HepG2 (cell line): ENCODE measurements at regions not wholly inside any gene's neighbourhood (a gene's known extent, or its start where the extent isn't known, plus 50 kb on each side); places are given as distances from the start of the nearest gene placed in this dataset.

Source experiments
- ATAC-seq: fragments of 200-7000 bp; cut with Tn5 transposase; 3 replicates; pipeline ENCODE4 v1.9.1; 2020; ENCODE audit warnings: mild to moderate bottlenecking, moderate library complexity
- BruUV-seq: library from RNA; stranded (reverse); fragments of 400-500 nt; replicated peaks from 2 replicates; lab custom pipeline; 2021; lab: Mats Ljungman, UMichigan
- CTCF ChIA-PET: fragments of 300-600 bp; formaldehyde crosslinking; extraction: SDS; loops from one replicate; lab custom pipeline; 2021; ENCODE audit warnings: low total read pairs, inconsistent platforms, low intra/inter-chr PET ratio; lab: Yijun Ruan, JAX
- POLR2A ChIA-PET: fragments of 350-600 bp; sonication (Branson Sonifier 250); formaldehyde crosslinking; loops from one replicate; lab custom pipeline; 2020; ENCODE audit warnings: antibody characterized with exemption, inconsistent platforms; lab: Yijun Ruan, JAX
- DNase-seq: peaks from one replicate; pipeline ENCODE4 v3.0.0-alpha.2; 2015; ENCODE audit warnings: low spot score
- FAIRE-seq: peaks from 3 replicates; lab custom pipeline; 2011; peaks lifted over from hg19 to GRCh38; lab: Jason Lieb, UNC
- H2AFZ ChIP-seq: one replicate; pipeline ENCODE4 v1.6.1; 2011; ENCODE audit warnings: low read length, inconsistent platforms
- H3K27ac ChIP-seq: fragments of 300-600 bp; 3 replicates; pipeline ENCODE4 v1.8.0; 2011; ENCODE audit warnings: mixed run types, mild to moderate bottlenecking, mixed read lengths, low read length, inconsistent platforms; ENCODE audit not compliant: insufficient read depth; ENCODE audit errors: extremely low read length
- H3K27me3 ChIP-seq, 2 experiments: fragments of 200-600 bp in 1 of 2; 2 replicates in 1 of 2; 3 replicates in 1 of 2; pipeline versions ENCODE4 v1.6.0 to v1.8.0; 2011; ENCODE audit warnings: low read length in 2 of 2, mild to moderate bottlenecking in 2 of 2, moderate library complexity in 2 of 2, inconsistent platforms in 1 of 2; ENCODE audit not compliant: insufficient read depth in 2 of 2, control insufficient read depth in 1 of 2
- H3K36me3 ChIP-seq, 2 experiments: fragments of 200-600 bp in 1 of 2; replicated peaks in 1 of 2; 2 replicates in 1 of 2; 3 replicates in 1 of 2; pipeline versions ENCODE4 v1.5.1 to v1.8.0; 2011; ENCODE audit warnings: low read length in 2 of 2, inconsistent platforms in 1 of 2; ENCODE audit not compliant: insufficient read depth in 2 of 2, control insufficient read depth in 1 of 2
- H3K4me1 ChIP-seq: 2 replicates; pipeline ENCODE4 v1.5.1; 2012; ENCODE audit warnings: low read length, inconsistent platforms; ENCODE audit not compliant: insufficient read depth
- H3K4me2 ChIP-seq: 2 replicates; pipeline ENCODE4 v1.6.0; 2011; ENCODE audit warnings: low read depth, low read length, inconsistent platforms
- H3K4me3 ChIP-seq, 3 experiments: fragments of 200-600 bp in 1 of 3; sonication (generic), shearing (Covaris generic) in 1 of 3; replicated peaks in 1 of 3; 2 replicates each; pipeline ENCODE4 v1.5.1; 2011 to 2016; ENCODE audit warnings: low read length in 3 of 3, inconsistent platforms in 2 of 3, low read depth in 2 of 3, mild to moderate bottlenecking in 2 of 3, control low read depth in 1 of 3, mixed read lengths in 1 of 3; ENCODE audit not compliant: insufficient read depth in 1 of 3
- H3K79me2 ChIP-seq: one replicate; pipeline ENCODE4 v1.6.1; 2011; ENCODE audit warnings: low read length, inconsistent platforms; ENCODE audit not compliant: insufficient read depth
- H3K9ac ChIP-seq: 2 replicates; pipeline ENCODE4 v1.6.0; 2011; ENCODE audit warnings: mild to moderate bottlenecking, low read depth, low read length, inconsistent platforms; ENCODE audit not compliant: insufficient read depth
- H3K9me3 ChIP-seq: 2 replicates; pipeline ENCODE4 v1.5.1; 2012; ENCODE audit warnings: mild to moderate bottlenecking, low read length
- H4K20me1 ChIP-seq: 2 replicates; pipeline ENCODE4 v1.6.0; 2011; ENCODE audit warnings: inconsistent platforms, mild to moderate bottlenecking, low read length, moderate library complexity; ENCODE audit not compliant: insufficient read depth
- GABPB1 ChIP-seq: IDR thresholded peaks from 2 replicates; pipeline ENCODE4 v1.6.1; 2016; ENCODE audit warnings: mild to moderate bottlenecking, missing genetic modification reagents, moderate library complexity, missing compliant biosample characterization
- HDAC2 ChIP-seq: sonication (generic); formaldehyde crosslinking; IDR thresholded peaks from 2 replicates; pipeline ENCODE4 v1.4.0; 2020; ENCODE audit warnings: missing genetic modification reagents
- HOXA3 ChIP-seq: sonication (generic); formaldehyde crosslinking; IDR thresholded peaks from 2 replicates; pipeline ENCODE4 v1.5.0; 2020; ENCODE audit warnings: missing genetic modification reagents
- MBD4 ChIP-seq: IDR thresholded peaks from 2 replicates; pipeline ENCODE4 v1.6.1; 2012; ENCODE audit warnings: low read length, inconsistent platforms, borderline replicate concordance
- MED8 ChIP-seq: sonication (generic); formaldehyde crosslinking; IDR thresholded peaks from 2 replicates; pipeline ENCODE4 v1.8.1; 2023; ENCODE audit warnings: mild to moderate bottlenecking, missing genetic modification reagents; ENCODE audit not compliant: insufficient replicate concordance
- ONECUT2 ChIP-seq: sonication (generic); formaldehyde crosslinking; IDR thresholded peaks from 2 replicates; pipeline ENCODE4 v1.4.0; 2020; ENCODE audit warnings: missing genetic modification reagents
- PCBP2 ChIP-seq: fragments of 200-400 bp; formaldehyde crosslinking; optimal IDR thresholded peaks from 2 replicates; pipeline ENCODE3; 2018; ENCODE audit warnings: low read length, low read depth; ENCODE audit not compliant: poor library complexity, severe bottlenecking
- XRCC5 ChIP-seq: fragments of 200-400 bp; formaldehyde crosslinking; optimal IDR thresholded peaks from 2 replicates; pipeline ENCODE3; 2017; ENCODE audit warnings: mild to moderate bottlenecking, low read length
- ZNF235 ChIP-seq: sonication (generic); formaldehyde crosslinking; IDR thresholded peaks from 2 replicates; pipeline ENCODE4 v1.8.1; 2023; ENCODE audit warnings: mild to moderate bottlenecking, missing genetic modification reagents, borderline replicate concordance
- ZNF564 ChIP-seq: sonication (generic); formaldehyde crosslinking; IDR thresholded peaks from 2 replicates; pipeline ENCODE4 v1.8.1; 2023; ENCODE audit warnings: mild to moderate bottlenecking, missing genetic modification reagents
- ZNF567 ChIP-seq: sonication (generic); formaldehyde crosslinking; IDR thresholded peaks from 2 replicates; pipeline ENCODE4 v1.8.1; 2023; ENCODE audit warnings: mild to moderate bottlenecking, missing genetic modification reagents, borderline replicate concordance
- WGBS: methylation state at CpG from one replicate; pipeline ENCODE4 v1.1.6; 2017; ENCODE audit warnings: low lambda C conversion rate; 5-methylcytosine and 5-hydroxymethylcytosine counted together
- in situ Hi-C: cut with HindIII; loops from 2 replicates; pipeline ENCODE4 v1.10.0; 2017; ENCODE audit warnings: low pct_unique_long_range_greater_than_20kb; ENCODE audit not compliant: extremely low pct_ligation_motif_present
- intact Hi-C: fragments of 100-400 bp; cut with micrococcal nuclease; formaldehyde crosslinking; loops from one replicate; pipeline ENCODE4 v1.10.0; 2022; ENCODE audit not compliant: unreplicated experiment
- TF ChIP-seq, protein P1 (sequence below), 2 experiments: sonication (generic) in 1 of 2; formaldehyde crosslinking in 1 of 2; IDR thresholded peaks; 2 replicates each; pipeline versions ENCODE4 v1.4.0 to v1.6.1; 2016 to 2020; ENCODE audit warnings: borderline replicate concordance in 1 of 2, low read depth in 1 of 2, mild to moderate bottlenecking in 1 of 2, missing genetic modification reagents in 1 of 2

DNA sequence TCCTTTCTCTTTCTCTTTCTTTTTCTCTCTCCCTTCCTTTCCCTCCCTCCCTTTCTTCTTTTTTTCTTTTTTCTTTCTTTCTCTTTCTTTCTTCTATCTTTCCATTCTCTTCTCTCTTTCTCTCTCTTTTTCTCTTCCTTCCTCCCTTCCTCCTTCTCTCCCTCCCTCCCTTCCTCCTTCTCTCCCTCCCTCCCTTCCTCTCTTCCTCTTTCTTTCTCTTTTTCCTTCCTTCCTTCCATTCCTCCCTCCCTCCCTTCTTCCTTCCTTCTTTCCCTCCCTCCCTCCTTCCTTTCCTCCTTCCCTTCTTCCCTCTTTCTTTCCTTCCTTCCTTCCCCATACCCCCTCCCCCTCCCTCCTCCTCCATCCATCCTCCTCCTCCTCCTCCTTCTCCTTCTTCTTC, 243.3 kb upstream of the CTNND2 start:
- no peak for FAIRE-seq
- no peak overlapping the region for H3K9ac ChIP-seq
- no peak overlapping the region for H2AFZ ChIP-seq
- TF ChIP-seq HOXA3 (CRISPR knock-in tag), result no peak
- peak; percentile 69 for TF ChIP-seq PCBP2
- POLR2A ChIA-PET, result no interaction called here
- no TSS peak for BruUV-seq
- in situ Hi-C loops (no loop called here), intact Hi-C loops (no loop called here)
- no peaks in the 10 kb centered on the region for H4K20me1 ChIP-seq
- no peak for DNase-seq
- H3K9me3 ChIP-seq, result peaks cover 78% of the 10 kb centered on the region
- H3K27ac ChIP-seq, result no peak overlapping the region
- H3K36me3 ChIP-seq, result no peaks in the 10 kb centered on the region
- no peaks in the 10 kb centered on the region for H3K4me1 ChIP-seq
- no peak for ATAC-seq
- H3K4me2 ChIP-seq, result no peak overlapping the region
- no peak overlapping the region for H3K4me3 ChIP-seq
- CTCF ChIA-PET, result no interaction called here
- H3K27me3 ChIP-seq, result no peaks in the 10 kb centered on the region
- H3K79me2 ChIP-seq, result no peaks in the 10 kb centered on the region

DNA sequence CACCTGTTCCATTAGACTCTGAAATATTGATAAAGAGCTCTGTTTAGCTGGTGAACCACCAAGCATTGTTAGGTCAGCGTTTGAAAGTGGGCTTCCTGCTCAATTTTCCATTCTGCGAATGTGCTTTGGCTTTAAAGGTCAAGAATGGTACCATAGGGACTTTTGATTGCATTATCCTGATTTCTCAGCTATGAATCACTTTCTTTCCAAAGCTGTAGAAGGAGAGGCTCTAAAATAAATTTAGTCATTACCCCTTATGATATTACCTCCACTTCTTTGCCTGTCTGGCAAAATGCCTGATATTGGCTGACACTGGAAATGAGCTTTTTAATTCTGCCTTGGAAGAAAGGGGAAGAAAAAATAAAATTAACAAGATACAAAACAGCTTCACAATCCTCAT, 237.2 kb upstream of the CTNND2 start:
- no peaks in the 10 kb centered on the region for H3K27me3 ChIP-seq
- TF ChIP-seq GABPB1 (no peak), ZNF567 (CRISPR knock-in tag) (no peak), ONECUT2 (CRISPR knock-in tag) (no peak), MED8 (CRISPR knock-in tag) (no peak), ZNF564 (CRISPR knock-in tag) (no peak), MBD4 (no peak), HDAC2 (CRISPR knock-in tag) (no peak), ZNF235 (CRISPR knock-in tag) (no peak), XRCC5 (no peak)
- TF ChIP-seq, protein P1, sequence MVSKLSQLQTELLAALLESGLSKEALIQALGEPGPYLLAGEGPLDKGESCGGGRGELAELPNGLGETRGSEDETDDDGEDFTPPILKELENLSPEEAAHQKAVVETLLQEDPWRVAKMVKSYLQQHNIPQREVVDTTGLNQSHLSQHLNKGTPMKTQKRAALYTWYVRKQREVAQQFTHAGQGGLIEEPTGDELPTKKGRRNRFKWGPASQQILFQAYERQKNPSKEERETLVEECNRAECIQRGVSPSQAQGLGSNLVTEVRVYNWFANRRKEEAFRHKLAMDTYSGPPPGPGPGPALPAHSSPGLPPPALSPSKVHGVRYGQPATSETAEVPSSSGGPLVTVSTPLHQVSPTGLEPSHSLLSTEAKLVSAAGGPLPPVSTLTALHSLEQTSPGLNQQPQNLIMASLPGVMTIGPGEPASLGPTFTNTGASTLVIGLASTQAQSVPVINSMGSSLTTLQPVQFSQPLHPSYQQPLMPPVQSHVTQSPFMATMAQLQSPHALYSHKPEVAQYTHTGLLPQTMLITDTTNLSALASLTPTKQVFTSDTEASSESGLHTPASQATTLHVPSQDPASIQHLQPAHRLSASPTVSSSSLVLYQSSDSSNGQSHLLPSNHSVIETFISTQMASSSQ (IDR thresholded peaks at IDR 0.05; ENCODE audit: low read depth), result no peak
- TF ChIP-seq, protein P1 (CRISPR knock-in tag; IDR thresholded peaks at IDR 0.05; ENCODE audit: borderline replicate concordance), result no peak
- no peaks in the 10 kb centered on the region for H3K4me1 ChIP-seq
- in situ Hi-C loops, result no loop called here
- no TSS peak for BruUV-seq
- H4K20me1 ChIP-seq, result no peaks in the 10 kb centered on the region
- H3K9me3 ChIP-seq, result peaks cover 81% of the 10 kb centered on the region
- no peak overlapping the region for H3K4me3 ChIP-seq
- H3K27ac ChIP-seq, result no peak overlapping the region
- H2AFZ ChIP-seq, result no peak overlapping the region
- no peaks in the 10 kb centered on the region for H3K79me2 ChIP-seq
- no peak for ATAC-seq
- no peak overlapping the region for H3K4me2 ChIP-seq
- ChIA-PET CTCF (no interaction called here), POLR2A (no interaction called here)
- H3K9ac ChIP-seq, result no peak overlapping the region
- no peak for DNase-seq
- H3K36me3 ChIP-seq, result no peaks in the 10 kb centered on the region
- intact Hi-C loops, result no loop called here
- WGBS, result 16% methylated on average over 2 of the region's 2 CpGs
- no peak for FAIRE-seq
